ENCODE measurements at regions not wholly inside any gene's neighbourhood (a gene's known extent, or its start where the extent isn't known, plus 50 kb on each side); places are given as distances from the start of the nearest gene placed in this dataset.

DNA sequence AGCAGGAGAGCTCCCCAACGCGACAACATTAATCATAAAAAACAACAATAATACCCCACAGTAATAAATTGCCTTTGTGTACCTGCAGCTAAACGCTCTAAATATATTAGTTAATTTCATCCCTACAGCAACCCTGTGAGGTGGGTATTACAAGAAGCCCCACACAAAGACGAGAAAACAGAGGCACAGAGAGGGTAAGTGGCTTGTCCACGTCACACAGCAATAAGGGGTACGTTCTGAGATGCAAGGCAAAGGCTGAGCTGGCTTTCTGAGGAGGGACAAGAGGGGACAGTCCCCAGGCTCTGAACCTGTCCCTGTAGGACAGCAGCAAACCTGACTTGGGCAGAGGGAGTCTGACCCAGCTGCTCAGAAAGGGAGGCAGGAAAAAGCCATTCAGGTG is 78.2 kb downstream of the NCOR2 start:
- no peak for DNase-seq (ENCODE audit: low spot score in 2 of 2, unreplicated experiment in 2 of 2)
- H3K27me3 Mint-ChIP-seq (ENCODE audit: low read depth): no peaks in the 10 kb centered on the region
- peaks cover 11% of the 10 kb centered on the region for H3K36me3 Mint-ChIP-seq
- TF ChIP-seq, protein P1, sequence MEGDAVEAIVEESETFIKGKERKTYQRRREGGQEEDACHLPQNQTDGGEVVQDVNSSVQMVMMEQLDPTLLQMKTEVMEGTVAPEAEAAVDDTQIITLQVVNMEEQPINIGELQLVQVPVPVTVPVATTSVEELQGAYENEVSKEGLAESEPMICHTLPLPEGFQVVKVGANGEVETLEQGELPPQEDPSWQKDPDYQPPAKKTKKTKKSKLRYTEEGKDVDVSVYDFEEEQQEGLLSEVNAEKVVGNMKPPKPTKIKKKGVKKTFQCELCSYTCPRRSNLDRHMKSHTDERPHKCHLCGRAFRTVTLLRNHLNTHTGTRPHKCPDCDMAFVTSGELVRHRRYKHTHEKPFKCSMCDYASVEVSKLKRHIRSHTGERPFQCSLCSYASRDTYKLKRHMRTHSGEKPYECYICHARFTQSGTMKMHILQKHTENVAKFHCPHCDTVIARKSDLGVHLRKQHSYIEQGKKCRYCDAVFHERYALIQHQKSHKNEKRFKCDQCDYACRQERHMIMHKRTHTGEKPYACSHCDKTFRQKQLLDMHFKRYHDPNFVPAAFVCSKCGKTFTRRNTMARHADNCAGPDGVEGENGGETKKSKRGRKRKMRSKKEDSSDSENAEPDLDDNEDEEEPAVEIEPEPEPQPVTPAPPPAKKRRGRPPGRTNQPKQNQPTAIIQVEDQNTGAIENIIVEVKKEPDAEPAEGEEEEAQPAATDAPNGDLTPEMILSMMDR (IDR thresholded peaks at IDR 0.05; ENCODE audit: unreplicated experiment): no peak
- H3K4me3 Mint-ChIP-seq: no peak overlapping the region
- H3K4me1 Mint-ChIP-seq: peaks cover 21% of the 10 kb centered on the region
- H3K27ac Mint-ChIP-seq: no peak overlapping the region
- H3K9me3 Mint-ChIP-seq: no peaks in the 10 kb centered on the region

DNA sequence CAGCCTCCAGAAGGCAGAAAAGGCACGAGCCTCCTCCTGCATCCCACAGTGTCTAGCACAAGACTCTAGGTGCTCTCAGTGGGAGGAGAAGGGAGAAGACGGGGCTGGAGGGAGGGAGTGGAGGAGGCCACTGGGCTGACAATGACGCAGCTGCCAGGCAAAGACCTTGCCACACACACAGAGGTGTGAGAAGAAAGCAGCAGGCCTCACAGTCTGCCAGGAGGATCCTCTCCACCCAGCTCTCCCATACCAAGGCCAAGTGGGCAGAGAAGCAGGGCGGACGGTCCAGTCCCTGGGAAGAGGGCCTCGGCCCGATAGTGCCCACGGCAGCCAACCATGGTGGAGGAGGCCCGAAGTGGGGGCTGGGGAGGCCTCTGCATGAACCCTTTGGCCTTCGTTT is 78.9 kb downstream of the NCOR2 start:
- H3K4me3 Mint-ChIP-seq: no peak overlapping the region
- H3K36me3 Mint-ChIP-seq: peaks cover 11% of the 10 kb centered on the region
- peak overlapping the region; percentile 93 for H3K27ac Mint-ChIP-seq
- no peaks in the 10 kb centered on the region for H3K27me3 Mint-ChIP-seq (ENCODE audit: low read depth)
- TF ChIP-seq, protein P1 (IDR thresholded peaks at IDR 0.05; ENCODE audit: unreplicated experiment): no peak
- peaks cover 21% of the 10 kb centered on the region for H3K4me1 Mint-ChIP-seq
- no peak for DNase-seq (ENCODE audit: low spot score in 2 of 2, unreplicated experiment in 2 of 2)
- no peaks in the 10 kb centered on the region for H3K9me3 Mint-ChIP-seq

DNA sequence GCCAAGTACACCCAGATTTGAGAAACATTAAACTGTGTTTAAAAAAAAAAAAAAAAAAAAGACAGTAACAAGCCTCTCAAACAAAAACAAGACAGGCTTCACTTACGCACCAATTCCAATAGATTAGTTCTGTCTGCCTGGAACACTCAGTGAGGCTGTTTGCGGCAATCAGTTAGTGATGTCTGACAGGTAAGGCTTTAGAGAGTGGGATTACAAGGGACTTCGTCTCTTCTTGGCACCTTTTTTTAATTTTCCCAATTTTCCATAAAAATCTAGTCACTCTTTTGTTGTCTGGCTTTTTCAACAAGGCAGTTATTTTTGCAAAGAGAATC is 79.6 kb downstream of the NCOR2 start:
- Mint-ChIP-seq H3K27ac (peak overlapping the region; percentile 93), H3K36me3 (peaks cover 11% of the 10 kb centered on the region), H3K27me3 (ENCODE audit: low read depth) (no peaks in the 10 kb centered on the region), H3K4me3 (no peak overlapping the region), H3K9me3 (no peaks in the 10 kb centered on the region), H3K4me1 (peaks cover 21% of the 10 kb centered on the region)
- TF ChIP-seq, protein P1 (IDR thresholded peaks at IDR 0.05; ENCODE audit: unreplicated experiment): no peak
- DNase-seq (ENCODE audit: low spot score in 2 of 2, unreplicated experiment in 2 of 2): no peak

DNA sequence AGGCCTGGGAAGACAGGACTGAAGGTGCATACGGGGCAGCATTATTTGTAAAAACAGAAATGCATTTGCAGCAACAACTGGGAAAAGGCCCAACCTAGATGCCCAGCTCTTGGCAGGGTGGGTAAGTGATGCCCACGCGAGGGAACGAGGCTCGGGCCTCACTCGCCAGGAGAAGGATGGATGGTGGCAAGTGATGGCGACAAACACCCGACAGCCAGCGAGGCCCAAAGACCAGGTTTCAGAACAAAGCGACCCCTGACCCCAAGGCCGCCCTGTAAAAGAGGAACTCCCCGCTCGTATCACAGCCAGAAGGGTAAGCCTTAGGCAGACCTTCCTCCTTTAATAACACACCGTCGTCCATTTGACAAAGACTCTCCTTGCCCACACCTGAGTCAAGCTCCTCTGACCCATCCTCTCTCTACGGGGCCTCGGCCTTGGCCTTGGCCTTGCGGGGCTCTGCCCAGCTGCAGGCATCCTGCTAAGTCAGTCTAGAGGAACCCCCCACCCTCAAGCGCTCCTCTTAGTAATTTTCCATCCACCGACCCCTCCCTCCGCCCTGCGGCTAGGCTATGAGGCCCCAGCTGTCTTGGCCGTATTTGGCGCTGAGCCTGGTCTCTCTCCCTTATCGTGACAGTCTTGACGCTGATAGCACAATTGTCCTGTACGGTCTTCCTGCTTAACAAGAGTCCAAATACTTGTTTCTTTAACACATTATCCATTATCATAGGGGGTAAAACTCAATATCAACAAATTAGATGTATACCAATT is 80.2 kb downstream of the NCOR2 start:
- peaks cover 21% of the 10 kb centered on the region for H3K4me1 Mint-ChIP-seq
- TF ChIP-seq, protein P1 (IDR thresholded peaks at IDR 0.05; ENCODE audit: unreplicated experiment): no peak
- H3K36me3 Mint-ChIP-seq: peaks cover 11% of the 10 kb centered on the region
- no peaks in the 10 kb centered on the region for H3K27me3 Mint-ChIP-seq (ENCODE audit: low read depth)
- H3K27ac Mint-ChIP-seq: peak overlapping the region; percentile 93
- no peaks in the 10 kb centered on the region for H3K9me3 Mint-ChIP-seq
- peak in 1 of 2 experiments; percentile 60 for DNase-seq (ENCODE audit: low spot score in 2 of 2, unreplicated experiment in 2 of 2)
- H3K4me3 Mint-ChIP-seq: no peak overlapping the region

DNA sequence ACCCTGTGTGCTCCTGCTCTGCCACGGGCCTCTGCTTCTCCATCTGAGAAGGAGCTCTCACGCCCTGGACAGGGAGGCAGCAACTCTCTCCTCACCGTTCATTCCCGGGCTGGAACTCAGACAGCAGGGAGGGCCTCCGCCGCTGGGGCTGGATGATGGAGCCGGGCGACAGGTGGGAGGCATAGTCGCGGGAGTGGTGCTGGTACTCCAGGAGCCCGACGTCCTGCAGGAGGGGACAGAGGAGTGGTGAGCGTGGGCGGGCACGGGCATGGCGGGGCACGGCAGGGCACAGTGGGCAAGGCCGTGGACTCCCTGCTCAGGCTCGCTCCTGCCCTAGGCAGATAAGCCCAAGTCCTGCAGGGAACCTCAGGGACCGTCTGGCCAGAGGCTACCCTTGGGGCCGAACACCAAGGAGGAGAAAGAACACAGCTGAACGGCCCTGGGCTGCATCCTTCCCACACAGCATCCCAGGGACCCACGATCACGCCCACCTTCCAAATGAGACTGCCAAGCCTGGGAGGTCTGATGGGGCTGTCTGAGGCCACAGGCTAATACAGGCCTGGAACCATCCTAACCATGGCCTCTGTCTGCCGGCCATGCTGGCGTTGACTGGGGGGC is 81.0 kb downstream of the NCOR2 start:
- Mint-ChIP-seq H3K4me1 (peaks cover 21% of the 10 kb centered on the region), H3K4me3 (no peak overlapping the region), H3K9me3 (no peaks in the 10 kb centered on the region), H3K36me3 (peaks cover 16% of the 10 kb centered on the region), H3K27ac (no peak overlapping the region), H3K27me3 (ENCODE audit: low read depth) (no peaks in the 10 kb centered on the region)
- TF ChIP-seq, protein P1 (IDR thresholded peaks at IDR 0.05; ENCODE audit: unreplicated experiment): no peak
- DNase-seq (ENCODE audit: low spot score in 2 of 2, unreplicated experiment in 2 of 2): no peak
